CD4-positive, alpha-beta T cell treated with Interferon gamma for 1 hour (primary cell): ENCODE measurements at regions not wholly inside any gene's neighbourhood (a gene's known extent, or its start where the extent isn't known, plus 50 kb on each side); places are given as distances from the start of the nearest gene placed in this dataset.
"Not testable (repeated sequence)": the region's sequence is repeated elsewhere in the genome, so short reads cannot be mapped to it uniquely, and the experiment has no call there.

Source experiments
- DNase-seq: peaks from one replicate; pipeline ENCODE4 v3.0.0-alpha.2; 2020

- no peak for DNase-seq
Observed at GRCh38 chr10:36425131-36425797, 700.1 kb upstream of the ANKRD30A start.

- no peak for DNase-seq
Observed at GRCh38 chr10:36424502-36424901, 700.9 kb upstream of the ANKRD30A start.

- no peak for DNase-seq
Observed at GRCh38 chr10:36423821-36424248, 701.6 kb upstream of the ANKRD30A start.

GRCh38 chr10:36421992-36422391, 703.4 kb upstream of the ANKRD30A start:
- no peak for DNase-seq

- no peak for DNase-seq
Observed at GRCh38 chr10:36416513-36416912, 708.9 kb upstream of the ANKRD30A start.

- no peak for DNase-seq
Observed at GRCh38 chr10:36412942-36413341, 712.5 kb upstream of the ANKRD30A start.

- not testable (repeated sequence) for DNase-seq
Observed at GRCh38 chr10:36400238-36400637, 725.2 kb upstream of the ANKRD30A start.

GRCh38 chr10:36393801-36394200, 731.6 kb upstream of the ANKRD30A start:
- no peak for DNase-seq

GRCh38 chr10:36391405-36391804, 734.0 kb upstream of the ANKRD30A start:
- DNase-seq = no peak

- DNase-seq = no peak
Observed at GRCh38 chr10:36390221-36390620, 735.2 kb upstream of the ANKRD30A start.

GRCh38 chr10:36388166-36388565, 737.2 kb upstream of the ANKRD30A start:
- DNase-seq = no peak

GRCh38 chr10:36385693-36386092, 739.7 kb upstream of the ANKRD30A start:
- DNase-seq = no peak

GRCh38 chr10:36383349-36383748, 741.3 kb upstream of the FZD8 start:
- no peak for DNase-seq

- DNase-seq = no peak
Observed at GRCh38 chr10:36381748-36382147, 739.7 kb upstream of the FZD8 start.

GRCh38 chr10:36380538-36380937, 738.4 kb upstream of the FZD8 start:
- no peak for DNase-seq

GRCh38 chr10:36375107-36375506, 733.0 kb upstream of the FZD8 start:
- no peak for DNase-seq

- DNase-seq = no peak
Observed at GRCh38 chr10:36373424-36374096, 731.5 kb upstream of the FZD8 start.

GRCh38 chr10:36367362-36367761, 725.3 kb upstream of the FZD8 start:
- DNase-seq = no peak

GRCh38 chr10:36366843-36367242, 724.7 kb upstream of the FZD8 start:
- DNase-seq = no peak

- DNase-seq = no peak
Observed at GRCh38 chr10:36366065-36366464, 724.0 kb upstream of the FZD8 start.

GRCh38 chr10:36362257-36362656, 720.2 kb upstream of the FZD8 start:
- DNase-seq = no peak

- DNase-seq = no peak
Observed at GRCh38 chr10:36358736-36359135, 716.6 kb upstream of the FZD8 start.

- no peak for DNase-seq
Observed at GRCh38 chr10:36354633-36355032, 712.5 kb upstream of the FZD8 start.

- DNase-seq = no peak
Observed at GRCh38 chr10:36351159-36351558, 709.1 kb upstream of the FZD8 start.
